Neural progenitor cell (in vitro differentiated cells): ENCODE measurements at regions not wholly inside any gene's neighbourhood (a gene's known extent, or its start where the extent isn't known, plus 50 kb on each side); places are given as distances from the start of the nearest gene placed in this dataset.

Experiments
- DNase-seq: peaks from one replicate; pipeline ENCODE4 v3.0.0-alpha.2; 2016; ENCODE audit warnings: low spot score
- H2AFZ ChIP-seq: fragments of 200-600 bp; sonication (generic); replicated peaks from 2 replicates; pipeline ENCODE4 v1.6.1; 2016; ENCODE audit warnings: antibody characterized with exemption
- H3F3A ChIP-seq: fragments of 200-600 bp; sonication (generic); 2 replicates; pipeline ENCODE4 v1.6.1; 2016; ENCODE audit warnings: antibody characterized with exemption, low read depth
- H3K27ac ChIP-seq: fragments of 200-600 bp; sonication (generic); 2 replicates; pipeline ENCODE4 v1.5.1; 2016; ENCODE audit warnings: mild to moderate bottlenecking
- H3K27me3 ChIP-seq: fragments of 200-600 bp; sonication (generic); 2 replicates; pipeline ENCODE4 v1.6.1; 2016; ENCODE audit warnings: mild to moderate bottlenecking, moderate library complexity
- H3K36me3 ChIP-seq: fragments of 200-600 bp; sonication (generic); 2 replicates; pipeline ENCODE4 v1.5.1; 2016
- H3K4me1 ChIP-seq: fragments of 200-600 bp; sonication (generic); 2 replicates; pipeline ENCODE4 v1.6.1; 2016; ENCODE audit warnings: mixed run types
- H3K4me2 ChIP-seq: fragments of 200-600 bp; sonication (generic); 2 replicates; pipeline ENCODE4 v1.6.1; 2016
- H3K4me3 ChIP-seq: fragments of 200-600 bp; sonication (generic); 2 replicates; pipeline ENCODE4 v1.5.1; 2016
- H3K79me2 ChIP-seq: fragments of 200-600 bp; sonication (generic); 2 replicates; pipeline ENCODE4 v1.6.1; 2016; ENCODE audit warnings: low read depth
- H3K9ac ChIP-seq: fragments of 200-600 bp; sonication (generic); 2 replicates; pipeline ENCODE4 v1.6.1; 2016
- H3K9me3 ChIP-seq: fragments of 200-600 bp; sonication (generic); 2 replicates; pipeline ENCODE4 v1.5.1; 2016; ENCODE audit warnings: low read depth
- H4K20me1 ChIP-seq: fragments of 200-600 bp; sonication (generic); 2 replicates; pipeline ENCODE4 v1.6.1; 2016; ENCODE audit warnings: low read depth
- H3K27ac Mint-ChIP-seq: 3 replicates; pipeline ENCODE4 v1.8.0; 2021; ENCODE audit warnings: mixed read lengths
- H3K27me3 Mint-ChIP-seq: 2 replicates; pipeline ENCODE4 v1.8.0; 2022; ENCODE audit warnings: low read depth, mild to moderate bottlenecking, inconsistent platforms, moderate library complexity, mixed read lengths; ENCODE audit not compliant: insufficient read depth
- H3K36me3 Mint-ChIP-seq: 3 replicates; pipeline ENCODE4 v1.8.0; 2021; ENCODE audit warnings: mixed read lengths
- H3K4me1 Mint-ChIP-seq: 3 replicates; pipeline ENCODE4 v1.8.0; 2021; ENCODE audit warnings: mixed read lengths
- H3K4me3 Mint-ChIP-seq: 3 replicates; pipeline ENCODE4 v1.8.0; 2021; ENCODE audit warnings: mild to moderate bottlenecking, moderate library complexity, mixed read lengths
- H3K9me3 Mint-ChIP-seq: 3 replicates; pipeline ENCODE4 v1.8.0; 2020; ENCODE audit warnings: mixed read lengths
- CTCF ChIP-seq: fragments of 200-600 bp; sonication (generic); IDR thresholded peaks from 2 replicates; pipeline ENCODE4 v1.5.1; 2017; ENCODE audit warnings: antibody characterized with exemption, mild to moderate bottlenecking
- EZH2 ChIP-seq: fragments of 200-600 bp; sonication (generic); IDR thresholded peaks from 2 replicates; pipeline ENCODE4 v1.6.1; 2017; ENCODE audit warnings: antibody characterized with exemption, mild to moderate bottlenecking, moderate library complexity
- EZH2phosphoT487 ChIP-seq: fragments of 200-600 bp; sonication (generic); IDR thresholded peaks from 2 replicates; pipeline ENCODE4 v1.6.1; 2017; ENCODE audit warnings: antibody characterized with exemption

GRCh38 chr1:68796888-68797287 lies 300.0 kb upstream of the DEPDC1 start:
- Mint-ChIP-seq H3K4me3 (no peak overlapping the region), H3K9me3 (no peaks in the 10 kb centered on the region), H3K36me3 (no peaks in the 10 kb centered on the region), H3K27me3 (no peaks in the 10 kb centered on the region), H3K4me1 (peaks cover 8% of the 10 kb centered on the region), H3K27ac (no peak overlapping the region)
- Histone ChIP-seq H3K79me2 (no peaks in the 10 kb centered on the region), H3K4me3 (no peak overlapping the region), H3K27me3 (no peaks in the 10 kb centered on the region), H3K4me1 (no peaks in the 10 kb centered on the region), H3K9ac (no peak overlapping the region), H3K36me3 (no peaks in the 10 kb centered on the region), H3K27ac (no peak overlapping the region), H3F3A (no peaks in the 10 kb centered on the region), H4K20me1 (no peaks in the 10 kb centered on the region), H2AFZ (no peak overlapping the region), H3K9me3 (no peaks in the 10 kb centered on the region), H3K4me2 (no peak overlapping the region)
- TF ChIP-seq CTCF, result no peak
- no peak for TF ChIP-seq EZH2phosphoT487
- no peak for TF ChIP-seq EZH2
- DNase-seq, result no peak

- TF ChIP-seq CTCF, result no peak
- TF ChIP-seq EZH2, result no peak
- no peak for TF ChIP-seq EZH2phosphoT487
- Histone ChIP-seq H3K4me2 (no peak overlapping the region), H4K20me1 (no peaks in the 10 kb centered on the region), H3K27me3 (no peaks in the 10 kb centered on the region), H3K79me2 (no peaks in the 10 kb centered on the region), H3K36me3 (no peaks in the 10 kb centered on the region), H3K4me1 (no peaks in the 10 kb centered on the region), H3K9ac (no peak overlapping the region), H2AFZ (no peak overlapping the region), H3K27ac (no peak overlapping the region), H3K9me3 (no peaks in the 10 kb centered on the region), H3F3A (no peaks in the 10 kb centered on the region), H3K4me3 (no peak overlapping the region)
- DNase-seq, result no peak
- H3K9me3 Mint-ChIP-seq, result no peaks in the 10 kb centered on the region
- H3K4me3 Mint-ChIP-seq, result no peak overlapping the region
- H3K36me3 Mint-ChIP-seq, result no peaks in the 10 kb centered on the region
- H3K27ac Mint-ChIP-seq, result no peak overlapping the region
- no peaks in the 10 kb centered on the region for H3K27me3 Mint-ChIP-seq
- peaks cover 8% of the 10 kb centered on the region for H3K4me1 Mint-ChIP-seq
Observed at GRCh38 chr1:68798071-68798470, 301.2 kb upstream of the DEPDC1 start.

GRCh38 chr1:68799096-68799495 lies 302.2 kb upstream of the DEPDC1 start:
- peaks cover 8% of the 10 kb centered on the region for H3K4me1 Mint-ChIP-seq
- TF ChIP-seq CTCF (no peak), EZH2 (no peak), EZH2phosphoT487 (no peak)
- Histone ChIP-seq H3K9ac (no peak overlapping the region), H3K27ac (no peak overlapping the region), H3K4me3 (no peak overlapping the region), H4K20me1 (no peaks in the 10 kb centered on the region), H3K4me1 (no peaks in the 10 kb centered on the region), H3K36me3 (no peaks in the 10 kb centered on the region), H2AFZ (no peak overlapping the region), H3K4me2 (no peak overlapping the region), H3K27me3 (no peaks in the 10 kb centered on the region), H3K79me2 (no peaks in the 10 kb centered on the region), H3F3A (no peaks in the 10 kb centered on the region), H3K9me3 (no peaks in the 10 kb centered on the region)
- H3K27ac Mint-ChIP-seq, result no peak overlapping the region
- H3K9me3 Mint-ChIP-seq, result no peaks in the 10 kb centered on the region
- no peaks in the 10 kb centered on the region for H3K27me3 Mint-ChIP-seq
- no peak for DNase-seq
- H3K36me3 Mint-ChIP-seq, result no peaks in the 10 kb centered on the region
- no peak overlapping the region for H3K4me3 Mint-ChIP-seq

- H3K27ac Mint-ChIP-seq, result no peak overlapping the region
- no peaks in the 10 kb centered on the region for H3K4me1 ChIP-seq
- H4K20me1 ChIP-seq, result no peaks in the 10 kb centered on the region
- no peaks in the 10 kb centered on the region for H3K27me3 ChIP-seq
- H3K4me2 ChIP-seq, result no peak overlapping the region
- H3K4me3 ChIP-seq, result no peak overlapping the region
- no peak overlapping the region for H3K27ac ChIP-seq
- no peak overlapping the region for H3K9ac ChIP-seq
- no peaks in the 10 kb centered on the region for H3K79me2 ChIP-seq
- H3K36me3 Mint-ChIP-seq, result no peaks in the 10 kb centered on the region
- H3K4me1 Mint-ChIP-seq, result peaks cover 8% of the 10 kb centered on the region
- H3K9me3 Mint-ChIP-seq, result no peaks in the 10 kb centered on the region
- H3K4me3 Mint-ChIP-seq, result no peak overlapping the region
- H3K36me3 ChIP-seq, result no peaks in the 10 kb centered on the region
- H3K9me3 ChIP-seq, result no peaks in the 10 kb centered on the region
- H2AFZ ChIP-seq, result no peak overlapping the region
- DNase-seq, result no peak
- H3F3A ChIP-seq, result no peaks in the 10 kb centered on the region
- H3K27me3 Mint-ChIP-seq, result no peaks in the 10 kb centered on the region
- TF ChIP-seq EZH2phosphoT487 (no peak), EZH2 (no peak), CTCF (no peak)
Observed at GRCh38 chr1:68800182-68800581, 303.3 kb upstream of the DEPDC1 start.
